H1 (cell line): ENCODE measurements at regions not wholly inside any gene's neighbourhood (a gene's known extent, or its start where the extent isn't known, plus 50 kb on each side); places are given as distances from the start of the nearest gene placed in this dataset.

Source experiments
- CTCF ChIA-PET: fragments of 300-600 bp; sonication (Branson Sonifier 250); formaldehyde crosslinking; loops from one replicate; lab custom pipeline; 2021; ENCODE audit not compliant: partially characterized antibody; lab: Charles Lee
- POLR2A ChIA-PET: fragments of 300-600 bp; sonication (Branson Sonifier 250); formaldehyde crosslinking; loops from one replicate; lab custom pipeline; 2021; ENCODE audit warnings: inconsistent platforms; ENCODE audit not compliant: partially characterized antibody; lab: Charles Lee
- DNase-seq, 2 experiments: peaks; one replicate each; pipeline versions ENCODE4 v3.0.0 to v3.0.0-alpha.2; 2010 to 2022; ENCODE audit warnings: low spot score in 2 of 2, low read depth in 1 of 2, mixed read lengths in 1 of 2
- FAIRE-seq: peaks from 2 replicates; lab custom pipeline; 2011; peaks lifted over from hg19 to GRCh38; lab: Jason Lieb, UNC
- H2AFZ ChIP-seq: 2 replicates; pipeline ENCODE4 v1.8.1; 2012; ENCODE audit warnings: low read length, inconsistent platforms
- H2AK5ac ChIP-seq: 2 replicates; pipeline ENCODE4 v1.6.1; 2013; ENCODE audit warnings: low read depth, low read length
- H2BK120ac ChIP-seq: replicated peaks from 2 replicates; pipeline ENCODE3; 2013; ENCODE audit warnings: low read depth, low read length, inconsistent platforms
- H2BK12ac ChIP-seq: 2 replicates; pipeline ENCODE4 v1.6.1; 2013; ENCODE audit warnings: low read depth, low read length
- H2BK15ac ChIP-seq: 2 replicates; pipeline ENCODE4 v1.6.1; 2013; ENCODE audit warnings: low read length
- H2BK20ac ChIP-seq: 2 replicates; pipeline ENCODE4 v1.6.1; 2013; ENCODE audit warnings: low read length
- H2BK5ac ChIP-seq: 2 replicates; pipeline ENCODE4 v1.6.1; 2013; ENCODE audit warnings: low read depth, low read length
- H3K14ac ChIP-seq: 2 replicates; pipeline ENCODE4 v1.6.1; 2013; ENCODE audit warnings: inconsistent platforms; ENCODE audit not compliant: insufficient read length
- H3K18ac ChIP-seq: 2 replicates; pipeline ENCODE4 v1.6.1; 2013; ENCODE audit warnings: low read length; ENCODE audit errors: extremely low read depth
- H3K23ac ChIP-seq: 2 replicates; pipeline ENCODE4 v1.6.1; 2013; ENCODE audit warnings: inconsistent platforms; ENCODE audit not compliant: insufficient read length
- H3K23me2 ChIP-seq: 2 replicates; pipeline ENCODE4 v1.6.1; 2013; ENCODE audit warnings: low read depth, low read length
- H3K27ac ChIP-seq: 2 replicates; pipeline ENCODE4 v1.6.1; 2011; ENCODE audit warnings: low read depth, low read length, inconsistent platforms
- H3K27me3 ChIP-seq, 4 experiments: replicated peaks in 1 of 4; 1 replicate in 1 of 4; 2 replicates in 3 of 4; pipeline versions ENCODE4 v1.6.1 to v1.8.1; 2011 to 2013; ENCODE audit warnings: low read length in 3 of 4, mild to moderate bottlenecking in 3 of 4, inconsistent platforms in 2 of 4, mixed read lengths in 2 of 4, moderate library complexity in 1 of 4; ENCODE audit not compliant: control insufficient read depth in 3 of 4, insufficient read depth in 3 of 4; ENCODE audit errors: extremely low read depth in 1 of 4
- H3K36me3 ChIP-seq, 4 experiments: 2 replicates each; pipeline versions ENCODE4 v1.6.1 to v1.8.1; 2011 to 2013; ENCODE audit warnings: mild to moderate bottlenecking in 4 of 4, low read length in 3 of 4, moderate library complexity in 2 of 4, control low read depth in 1 of 4, inconsistent platforms in 1 of 4; ENCODE audit not compliant: insufficient read depth in 4 of 4, control insufficient read depth in 2 of 4
- H3K4ac ChIP-seq: replicated peaks from 2 replicates; pipeline ENCODE3; 2013; ENCODE audit warnings: low read length, low read depth, mixed read lengths, inconsistent platforms; ENCODE audit not compliant: insufficient read length
- H3K4me1 ChIP-seq, 4 experiments: replicated peaks in 1 of 4; 1 replicate in 1 of 4; 2 replicates in 3 of 4; pipeline versions ENCODE4 v1.6.1 to v1.8.1; 2011 to 2013; ENCODE audit warnings: low read length in 3 of 4, inconsistent platforms in 2 of 4, mixed read lengths in 1 of 4; ENCODE audit not compliant: insufficient read depth in 4 of 4, control insufficient read depth in 3 of 4
- H3K4me2 ChIP-seq, 2 experiments: 2 replicates each; pipeline versions ENCODE4 v1.6.1 to v1.8.1; 2011 to 2013; ENCODE audit warnings: low read depth in 2 of 2, low read length in 2 of 2, control low read depth in 1 of 2, inconsistent platforms in 1 of 2, mild to moderate bottlenecking in 1 of 2; ENCODE audit not compliant: insufficient read depth in 1 of 2
- H3K4me3 ChIP-seq, 4 experiments: fragments of 200-600, 300-600 bp in 1 of 4; sonication (generic), shearing (Covaris generic), sonication (Bioruptor Twin) in 1 of 4; 2 replicates each; pipeline versions ENCODE4 v1.5.1 to v1.8.1; 2011 to 2016; ENCODE audit warnings: low read length in 4 of 4, low read depth in 3 of 4, control low read depth in 2 of 4, inconsistent platforms in 2 of 4, mild to moderate bottlenecking in 2 of 4, mixed read lengths in 1 of 4, moderate library complexity in 1 of 4; ENCODE audit not compliant: insufficient read depth in 2 of 4; ENCODE audit errors: extremely low read depth in 1 of 4
- H3K56ac ChIP-seq: replicated peaks from 2 replicates; pipeline ENCODE3; 2013; ENCODE audit warnings: low read depth, mild to moderate bottlenecking, mixed read lengths, low read length, inconsistent platforms; ENCODE audit not compliant: insufficient read length
- H3K79me1 ChIP-seq: 2 replicates; pipeline ENCODE4 v1.6.1; 2013; ENCODE audit warnings: low read depth, low read length, control low read depth
- H3K79me2 ChIP-seq, 2 experiments: 2 replicates each; pipeline versions ENCODE4 v1.6.1 to v1.8.1; 2012 to 2013; ENCODE audit warnings: low read length in 2 of 2, mild to moderate bottlenecking in 2 of 2, inconsistent platforms in 1 of 2; ENCODE audit not compliant: insufficient read depth in 2 of 2, control insufficient read depth in 1 of 2
- H3K9ac ChIP-seq, 4 experiments: replicated peaks in 1 of 4; 1 replicate in 1 of 4; 2 replicates in 3 of 4; pipeline versions ENCODE4 v1.6.1 to v1.8.1; 2011 to 2013; ENCODE audit warnings: low read depth in 3 of 4, low read length in 3 of 4, control low read depth in 2 of 4, mild to moderate bottlenecking in 2 of 4, moderate library complexity in 2 of 4, inconsistent platforms in 1 of 4; ENCODE audit errors: extremely low read depth in 1 of 4
- H3K9me3 ChIP-seq, 2 experiments: 2 replicates each; pipeline versions ENCODE4 v1.6.1 to v1.8.1; 2012 to 2013; ENCODE audit warnings: mild to moderate bottlenecking in 2 of 2, moderate library complexity in 2 of 2, control low read depth in 1 of 2, inconsistent platforms in 1 of 2, low read depth in 1 of 2, low read length in 1 of 2, mixed read lengths in 1 of 2; ENCODE audit not compliant: insufficient read depth in 2 of 2
- H4K20me1 ChIP-seq, 2 experiments: replicated peaks in 1 of 2; 2 replicates each; pipeline versions ENCODE3 to v1.8.1; 2011 to 2013; ENCODE audit warnings: inconsistent platforms in 2 of 2, low read length in 2 of 2, mild to moderate bottlenecking in 1 of 2; ENCODE audit not compliant: insufficient read depth in 2 of 2, control insufficient read depth in 1 of 2
- H4K5ac ChIP-seq: 2 replicates; pipeline ENCODE4 v1.6.1; 2013; ENCODE audit warnings: low read length, low read depth, mixed read lengths, inconsistent platforms; ENCODE audit not compliant: insufficient read length
- H4K8ac ChIP-seq: 2 replicates; pipeline ENCODE4 v1.8.0; 2013; ENCODE audit warnings: mild to moderate bottlenecking, moderate library complexity, low read length, inconsistent platforms; ENCODE audit not compliant: insufficient read depth; ENCODE audit errors: extremely low read depth
- H4K91ac ChIP-seq: replicated peaks from 2 replicates; pipeline ENCODE3; 2013; ENCODE audit warnings: low read length, mixed read lengths, inconsistent platforms; ENCODE audit not compliant: insufficient read length
- CHD2 ChIP-seq: IDR thresholded peaks from 2 replicates; pipeline ENCODE4 v1.6.1; 2012; ENCODE audit warnings: low read length, improper control_type of control experiment
- CTBP2 ChIP-seq: IDR thresholded peaks from 2 replicates; pipeline ENCODE4 v1.7.0; 2011; ENCODE audit warnings: borderline replicate concordance, mild to moderate bottlenecking, moderate library complexity, mixed read lengths, low read length; ENCODE audit not compliant: insufficient read depth, insufficient read length
- EP300 ChIP-seq, 2 experiments: IDR thresholded peaks; 1 replicate in 1 of 2; 2 replicates in 1 of 2; pipeline ENCODE4 v1.6.1; 2011 to 2012; ENCODE audit warnings: low read depth in 2 of 2, low read length in 2 of 2, mild to moderate bottlenecking in 2 of 2, borderline replicate concordance in 1 of 2, inconsistent platforms in 1 of 2, moderate library complexity in 1 of 2
- MAFK ChIP-seq: IDR thresholded peaks from 2 replicates; pipeline ENCODE4 v1.6.1; 2012; ENCODE audit warnings: low read depth, mild to moderate bottlenecking, improper control_type of control experiment, low read length
- NRF1 ChIP-seq: IDR thresholded peaks from 2 replicates; pipeline ENCODE4 v1.6.1; 2011; ENCODE audit warnings: mild to moderate bottlenecking, low read depth, low read length, improper control_type of control experiment
- RBBP5 ChIP-seq: IDR thresholded peaks from 2 replicates; pipeline ENCODE4 v1.7.1; 2012; ENCODE audit warnings: low read depth, mild to moderate bottlenecking, inconsistent platforms, low read length, moderate library complexity, borderline replicate concordance
- SP1 ChIP-seq: IDR thresholded peaks from 2 replicates; pipeline ENCODE4 v1.6.1; 2011; ENCODE audit warnings: low read depth, low read length
- SP2 ChIP-seq: IDR thresholded peaks from 2 replicates; pipeline ENCODE4 v1.6.1; 2012; ENCODE audit warnings: mild to moderate bottlenecking, low read length, inconsistent platforms
- TAF7 ChIP-seq: optimal IDR thresholded peaks from 2 replicates; pipeline ENCODE3; 2011; ENCODE audit warnings: low read depth, mild to moderate bottlenecking, inconsistent platforms, low read length, moderate library complexity, borderline replicate concordance
- WGBS, 2 experiments: shearing (Covaris generic) in 1 of 2; methylation state at CpG; one replicate each; pipeline versions ENCODE4 v1.1.6 to v1.1.7; 2013 to 2015; ENCODE audit warnings: low lambda C conversion rate in 2 of 2, mixed read lengths in 2 of 2, inconsistent platforms in 1 of 2, low coverage in 1 of 2, missing lambda C conversion rate in 1 of 2; ENCODE audit not compliant: insufficient replicate concordance in 2 of 2, insufficient coverage in 1 of 2, insufficient read length in 1 of 2; ENCODE audit errors: extremely low coverage in 1 of 2, missing lambda C conversion rate in 1 of 2; 5-methylcytosine and 5-hydroxymethylcytosine counted together

GRCh38 chr6:139536751-139537617 is 162.5 kb upstream of the CITED2 start:
- Histone ChIP-seq H2BK12ac (no peak overlapping the region), H2BK20ac (no peak overlapping the region), H2BK15ac (no peak overlapping the region), H3K36me3 (no peaks in the 10 kb centered on the region), H4K20me1 (no peaks in the 10 kb centered on the region), H3K4ac (no peak overlapping the region), H3K18ac (no peak overlapping the region), H3K79me1 (no peaks in the 10 kb centered on the region), H4K8ac (no peak overlapping the region), H3K27ac (no peak overlapping the region), H2BK5ac (no peak overlapping the region), H3K4me2 (no peak overlapping the region), H3K4me3 (no peak overlapping the region), H2AFZ (no peak overlapping the region), H3K9me3 (no peaks in the 10 kb centered on the region; a peak in 1 of 4 replicates), H3K27me3 (no peaks in the 10 kb centered on the region), H3K79me2 (no peaks in the 10 kb centered on the region), H3K14ac (no peak overlapping the region), H3K23ac (no peak overlapping the region), H2BK120ac (no peak overlapping the region), H4K5ac (no peak overlapping the region), H3K56ac (no peak overlapping the region), H3K9ac (no peak overlapping the region), H2AK5ac (no peak overlapping the region), H4K91ac (no peak overlapping the region), H3K23me2 (no peaks in the 10 kb centered on the region), H3K4me1 (peaks cover 0 to 4% (median 1%) of the 10 kb centered on the region in 4 experiments; a peak in 1 of 7 replicates)
- WGBS, 2 experiments: 93% methylated on average over 8 of the region's 8 CpGs; no CpG with 5 or more reads in 1 of the 2 experiments
- no peak for FAIRE-seq
- ChIA-PET CTCF (no interaction called here), POLR2A (no interaction called here)
- DNase-seq: no peak
- TF ChIP-seq SP1: no peak
- no peak for TF ChIP-seq NRF1
- no peak for TF ChIP-seq CTBP2
- no peak for TF ChIP-seq MAFK
- TF ChIP-seq EP300 (IDR thresholded peaks at IDR 0.05; ENCODE audit: borderline replicate concordance in 1 of 2, low read depth in 2 of 2, low read length in 2 of 2): no peak
- TF ChIP-seq TAF7: no peak
- no peak for TF ChIP-seq CHD2
- no peak for TF ChIP-seq RBBP5
- no peak for TF ChIP-seq SP2
